Neural cell (in vitro differentiated cells): ENCODE measurements at regions not wholly inside any gene's neighbourhood (a gene's known extent, or its start where the extent isn't known, plus 50 kb on each side); places are given as distances from the start of the nearest gene placed in this dataset.

Experiments used
- H2AFZ ChIP-seq: fragments of 200-600, 300-800 bp; sonication (generic), shearing (Covaris generic); 2 replicates; pipeline ENCODE4 v1.6.0; 2014; ENCODE audit warnings: low read depth, mild to moderate bottlenecking, antibody characterized with exemption, low read length, moderate library complexity
- H3F3A ChIP-seq: fragments of 200-600 bp; shearing (Covaris generic); 2 replicates; pipeline ENCODE4 v1.6.1; 2016; ENCODE audit warnings: mild to moderate bottlenecking, moderate library complexity, mixed read lengths, antibody characterized with exemption, low read length; ENCODE audit not compliant: insufficient read depth, poor library complexity, severe bottlenecking
- H3K27ac ChIP-seq: fragments of 200-600, 300-800 bp; sonication (generic), shearing (Covaris generic); 2 replicates; pipeline ENCODE4 v1.5.1; 2014; ENCODE audit warnings: mild to moderate bottlenecking, low read length, moderate library complexity
- H3K27me3 ChIP-seq: fragments of 300-800, 200-600 bp; sonication (generic), shearing (Covaris generic); 2 replicates; pipeline ENCODE4 v1.6.0; 2014; ENCODE audit warnings: mild to moderate bottlenecking, low read depth, low read length, moderate library complexity; ENCODE audit not compliant: insufficient read depth
- H3K36me3 ChIP-seq: fragments of 300-800, 200-600 bp; sonication (generic), shearing (Covaris generic); 2 replicates; pipeline ENCODE4 v1.5.1; 2014; ENCODE audit warnings: mild to moderate bottlenecking, antibody characterized with exemption, low read length, moderate library complexity; ENCODE audit not compliant: insufficient read depth
- H3K4me2 ChIP-seq: fragments of 300-800, 200-600 bp; sonication (generic), shearing (Covaris generic); 2 replicates; pipeline ENCODE4 v1.6.0; 2014; ENCODE audit warnings: mild to moderate bottlenecking, low read length
- H3K4me3 ChIP-seq: fragments of 300-800, 200-600 bp; sonication (generic), shearing (Covaris generic); 2 replicates; pipeline ENCODE4 v1.5.1; 2014; ENCODE audit warnings: mild to moderate bottlenecking, low read length, moderate library complexity
- H3K79me2 ChIP-seq: fragments of 200-600 bp; shearing (Covaris generic); replicated peaks from 2 replicates; pipeline ENCODE4 v1.6.0; 2014; ENCODE audit warnings: mild to moderate bottlenecking, low read length, moderate library complexity; ENCODE audit not compliant: insufficient read depth
- H3K9ac ChIP-seq: fragments of 300-800, 200-600 bp; sonication (generic), shearing (Covaris generic); 2 replicates; pipeline ENCODE4 v1.6.1; 2016; ENCODE audit warnings: mild to moderate bottlenecking, low read length, mixed read lengths
- H3K9me2 ChIP-seq: fragments of 200-600 bp; shearing (Covaris generic); 2 replicates; pipeline ENCODE4 v1.6.1; 2016; ENCODE audit warnings: mild to moderate bottlenecking, low read length, mixed read lengths; ENCODE audit not compliant: insufficient read depth
- H3K9me3 ChIP-seq: fragments of 200-600, 300-800 bp; sonication (generic), shearing (Covaris generic); 2 replicates; pipeline ENCODE4 v1.6.1; 2016; ENCODE audit warnings: mild to moderate bottlenecking, mixed run types, low read length, moderate library complexity, mixed read lengths
- H4K20me1 ChIP-seq: fragments of 200-600 bp; shearing (Covaris generic); 2 replicates; pipeline ENCODE4 v1.6.1; 2016; ENCODE audit warnings: mild to moderate bottlenecking, mixed run types; ENCODE audit not compliant: insufficient read depth
- EP300 ChIP-seq: fragments of 450-650 bp; conservative IDR thresholded peaks from 2 replicates; pipeline ENCODE4 v1.6.1; 2014; ENCODE audit warnings: antibody characterized with exemption, mild to moderate bottlenecking, moderate library complexity; ENCODE audit not compliant: poor library complexity, severe bottlenecking
- EZH2 ChIP-seq: fragments of 200-600, 300-800 bp; shearing (Covaris generic), sonication (generic); IDR thresholded peaks from 2 replicates; pipeline ENCODE4 v1.6.1; 2014; ENCODE audit warnings: antibody characterized with exemption, low read length, borderline replicate concordance, mild to moderate bottlenecking; ENCODE audit not compliant: insufficient read depth, poor library complexity, severe bottlenecking
- MXI1 ChIP-seq: fragments of 450-650 bp; conservative IDR thresholded peaks from 2 replicates; pipeline ENCODE4 v1.6.1; 2014; ENCODE audit warnings: antibody characterized with exemption, mild to moderate bottlenecking; ENCODE audit not compliant: poor library complexity, severe bottlenecking
- POLR2AphosphoS5 ChIP-seq: IDR thresholded peaks from 2 replicates; pipeline ENCODE4 v1.6.1; 2012
- RAD21 ChIP-seq: fragments of 450-650 bp; conservative IDR thresholded peaks from 2 replicates; pipeline ENCODE4 v1.6.1; 2014; ENCODE audit warnings: antibody characterized with exemption, mild to moderate bottlenecking, moderate library complexity
- SMC3 ChIP-seq: fragments of 450-650 bp; conservative IDR thresholded peaks from 2 replicates; pipeline ENCODE4 v1.6.1; 2014; ENCODE audit warnings: antibody characterized with exemption, mild to moderate bottlenecking, moderate library complexity; ENCODE audit not compliant: poor library complexity
- TAF1 ChIP-seq: IDR thresholded peaks from 2 replicates; pipeline ENCODE4 v1.6.1; 2012; ENCODE audit warnings: low read depth
- TF ChIP-seq, protein P1 (sequence below): IDR thresholded peaks from 2 replicates; pipeline ENCODE4 v1.6.1; 2012; ENCODE audit warnings: borderline replicate concordance
- TF ChIP-seq, protein P2 (sequence below): fragments of 450-650 bp; IDR thresholded peaks from 2 replicates; pipeline ENCODE4 v1.5.1; 2014; ENCODE audit warnings: antibody characterized with exemption, mild to moderate bottlenecking, moderate library complexity; ENCODE audit not compliant: poor library complexity, severe bottlenecking

DNA sequence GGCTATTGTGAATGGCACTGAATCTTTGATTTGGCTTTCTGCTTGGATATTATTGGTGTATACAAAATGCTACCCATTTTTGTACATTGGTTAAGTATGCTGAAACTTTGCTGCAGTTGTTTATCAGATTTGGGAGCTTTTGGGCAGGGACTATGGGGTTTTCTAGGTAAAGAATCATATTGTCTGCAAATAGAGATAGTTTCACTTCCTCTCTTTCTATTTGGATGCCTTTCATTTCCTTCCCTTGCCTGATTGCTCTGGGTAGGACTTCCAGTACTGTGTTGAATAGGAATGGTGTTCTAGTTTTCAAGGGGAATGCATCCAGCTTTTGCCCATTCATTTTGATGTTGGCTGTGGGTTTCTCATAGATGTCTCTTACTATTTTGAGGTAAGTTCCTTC lies 489.1 kb upstream of the LRATD1 start:
- Histone ChIP-seq H3K36me3 (no peaks in the 10 kb centered on the region), H3K27ac (no peak overlapping the region), H3K9ac (no peak overlapping the region), H3K4me2 (no peak overlapping the region), H3K9me3 (no peaks in the 10 kb centered on the region), H4K20me1 (no peaks in the 10 kb centered on the region), H3K4me3 (no peak overlapping the region), H2AFZ (no peak overlapping the region), H3K9me2 (no peaks in the 10 kb centered on the region), H3F3A (no peaks in the 10 kb centered on the region), H3K27me3 (no peaks in the 10 kb centered on the region), H3K79me2 (no peaks in the 10 kb centered on the region)
- TF ChIP-seq MXI1 = no peak

DNA sequence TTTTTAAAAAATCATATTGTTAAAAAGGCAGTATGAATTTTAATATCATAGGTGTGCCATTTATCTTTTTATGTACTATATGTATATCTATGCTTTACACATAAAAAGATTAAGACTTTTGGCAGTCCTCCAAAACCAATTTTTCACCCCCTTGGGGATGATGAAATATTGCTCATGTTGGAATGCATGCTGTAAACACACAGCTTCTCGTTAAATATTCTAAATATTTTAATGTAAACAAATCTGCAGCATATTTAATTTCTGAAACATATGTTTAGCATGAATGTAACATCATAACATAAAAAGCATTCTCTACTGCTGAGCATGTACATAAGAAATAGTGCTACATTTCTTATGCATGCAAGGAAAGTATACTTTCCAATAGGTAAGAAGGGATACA lies 484.3 kb upstream of the LRATD1 start:
- H3K36me3 ChIP-seq = no peaks in the 10 kb centered on the region
- H3K4me2 ChIP-seq = no peak overlapping the region
- H3F3A ChIP-seq = no peaks in the 10 kb centered on the region
- H2AFZ ChIP-seq = no peak overlapping the region
- no peaks in the 10 kb centered on the region for H3K9me3 ChIP-seq
- TF ChIP-seq MXI1 (no peak), SMC3 (no peak), TAF1 (no peak), EP300 (no peak), EZH2 (no peak), RAD21 (no peak), POLR2AphosphoS5 (no peak)
- TF ChIP-seq, protein P1, sequence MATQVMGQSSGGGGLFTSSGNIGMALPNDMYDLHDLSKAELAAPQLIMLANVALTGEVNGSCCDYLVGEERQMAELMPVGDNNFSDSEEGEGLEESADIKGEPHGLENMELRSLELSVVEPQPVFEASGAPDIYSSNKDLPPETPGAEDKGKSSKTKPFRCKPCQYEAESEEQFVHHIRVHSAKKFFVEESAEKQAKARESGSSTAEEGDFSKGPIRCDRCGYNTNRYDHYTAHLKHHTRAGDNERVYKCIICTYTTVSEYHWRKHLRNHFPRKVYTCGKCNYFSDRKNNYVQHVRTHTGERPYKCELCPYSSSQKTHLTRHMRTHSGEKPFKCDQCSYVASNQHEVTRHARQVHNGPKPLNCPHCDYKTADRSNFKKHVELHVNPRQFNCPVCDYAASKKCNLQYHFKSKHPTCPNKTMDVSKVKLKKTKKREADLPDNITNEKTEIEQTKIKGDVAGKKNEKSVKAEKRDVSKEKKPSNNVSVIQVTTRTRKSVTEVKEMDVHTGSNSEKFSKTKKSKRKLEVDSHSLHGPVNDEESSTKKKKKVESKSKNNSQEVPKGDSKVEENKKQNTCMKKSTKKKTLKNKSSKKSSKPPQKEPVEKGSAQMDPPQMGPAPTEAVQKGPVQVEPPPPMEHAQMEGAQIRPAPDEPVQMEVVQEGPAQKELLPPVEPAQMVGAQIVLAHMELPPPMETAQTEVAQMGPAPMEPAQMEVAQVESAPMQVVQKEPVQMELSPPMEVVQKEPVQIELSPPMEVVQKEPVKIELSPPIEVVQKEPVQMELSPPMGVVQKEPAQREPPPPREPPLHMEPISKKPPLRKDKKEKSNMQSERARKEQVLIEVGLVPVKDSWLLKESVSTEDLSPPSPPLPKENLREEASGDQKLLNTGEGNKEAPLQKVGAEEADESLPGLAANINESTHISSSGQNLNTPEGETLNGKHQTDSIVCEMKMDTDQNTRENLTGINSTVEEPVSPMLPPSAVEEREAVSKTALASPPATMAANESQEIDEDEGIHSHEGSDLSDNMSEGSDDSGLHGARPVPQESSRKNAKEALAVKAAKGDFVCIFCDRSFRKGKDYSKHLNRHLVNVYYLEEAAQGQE = no peak
- TF ChIP-seq, protein P2, sequence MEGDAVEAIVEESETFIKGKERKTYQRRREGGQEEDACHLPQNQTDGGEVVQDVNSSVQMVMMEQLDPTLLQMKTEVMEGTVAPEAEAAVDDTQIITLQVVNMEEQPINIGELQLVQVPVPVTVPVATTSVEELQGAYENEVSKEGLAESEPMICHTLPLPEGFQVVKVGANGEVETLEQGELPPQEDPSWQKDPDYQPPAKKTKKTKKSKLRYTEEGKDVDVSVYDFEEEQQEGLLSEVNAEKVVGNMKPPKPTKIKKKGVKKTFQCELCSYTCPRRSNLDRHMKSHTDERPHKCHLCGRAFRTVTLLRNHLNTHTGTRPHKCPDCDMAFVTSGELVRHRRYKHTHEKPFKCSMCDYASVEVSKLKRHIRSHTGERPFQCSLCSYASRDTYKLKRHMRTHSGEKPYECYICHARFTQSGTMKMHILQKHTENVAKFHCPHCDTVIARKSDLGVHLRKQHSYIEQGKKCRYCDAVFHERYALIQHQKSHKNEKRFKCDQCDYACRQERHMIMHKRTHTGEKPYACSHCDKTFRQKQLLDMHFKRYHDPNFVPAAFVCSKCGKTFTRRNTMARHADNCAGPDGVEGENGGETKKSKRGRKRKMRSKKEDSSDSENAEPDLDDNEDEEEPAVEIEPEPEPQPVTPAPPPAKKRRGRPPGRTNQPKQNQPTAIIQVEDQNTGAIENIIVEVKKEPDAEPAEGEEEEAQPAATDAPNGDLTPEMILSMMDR = no peak
- H3K27ac ChIP-seq = no peak overlapping the region
- H4K20me1 ChIP-seq = no peaks in the 10 kb centered on the region
- H3K79me2 ChIP-seq = no peaks in the 10 kb centered on the region
- no peaks in the 10 kb centered on the region for H3K27me3 ChIP-seq
- H3K9ac ChIP-seq = no peak overlapping the region
- no peaks in the 10 kb centered on the region for H3K9me2 ChIP-seq
- H3K4me3 ChIP-seq = no peak overlapping the region

DNA sequence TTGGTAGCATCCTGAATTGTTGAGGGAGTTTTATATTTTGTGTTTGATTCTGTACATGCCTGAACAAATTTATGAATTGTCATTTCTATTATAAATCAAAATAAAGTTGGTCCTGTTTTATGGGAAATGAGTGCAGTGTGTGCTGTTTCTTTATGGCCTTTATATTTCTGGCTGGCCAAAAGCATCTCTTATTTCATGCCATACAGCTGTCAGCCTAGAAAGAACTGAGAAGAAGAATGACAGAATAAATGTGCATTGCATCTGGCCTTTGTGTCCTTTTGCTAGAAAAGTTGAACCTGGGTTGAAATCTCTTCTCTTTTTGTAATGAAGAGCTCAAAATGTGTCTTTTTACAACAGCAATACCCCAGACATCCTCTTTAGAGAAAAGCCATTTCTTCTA lies 474.7 kb upstream of the LRATD1 start:
- no peak overlapping the region for H3K9ac ChIP-seq
- no peaks in the 10 kb centered on the region for H3K27me3 ChIP-seq
- H4K20me1 ChIP-seq = no peaks in the 10 kb centered on the region
- H3K9me3 ChIP-seq = no peaks in the 10 kb centered on the region
- no peak overlapping the region for H3K4me3 ChIP-seq
- no peak overlapping the region for H3K4me2 ChIP-seq
- no peak overlapping the region for H3K27ac ChIP-seq
- H3F3A ChIP-seq = no peaks in the 10 kb centered on the region
- H2AFZ ChIP-seq = no peak overlapping the region
- no peaks in the 10 kb centered on the region for H3K9me2 ChIP-seq
- TF ChIP-seq TAF1 (no peak), SMC3 (no peak), POLR2AphosphoS5 (no peak), RAD21 (no peak), EP300 (no peak), MXI1 (no peak), EZH2 (no peak)
- TF ChIP-seq, protein P2 = no peak
- TF ChIP-seq, protein P1 = no peak
- H3K79me2 ChIP-seq = no peaks in the 10 kb centered on the region
- H3K36me3 ChIP-seq = no peaks in the 10 kb centered on the region
